G401 (cell line): ENCODE measurements at regions not wholly inside any gene's neighbourhood (a gene's known extent, or its start where the extent isn't known, plus 50 kb on each side); places are given as distances from the start of the nearest gene placed in this dataset.
"Not testable (repeated sequence)": the region's sequence is repeated elsewhere in the genome, so short reads cannot be mapped to it uniquely, and the experiment has no call there.

Source experiments
- DNase-seq: peaks from one replicate; pipeline ENCODE4 v3.0.0-alpha.2; 2015; ENCODE audit warnings: low spot score
- in situ Hi-C: cut with HindIII; loops from 2 replicates; pipeline ENCODE4 v1.10.0; 2016; ENCODE audit warnings: low sequenced_read_pairs, mixed read lengths

DNA sequence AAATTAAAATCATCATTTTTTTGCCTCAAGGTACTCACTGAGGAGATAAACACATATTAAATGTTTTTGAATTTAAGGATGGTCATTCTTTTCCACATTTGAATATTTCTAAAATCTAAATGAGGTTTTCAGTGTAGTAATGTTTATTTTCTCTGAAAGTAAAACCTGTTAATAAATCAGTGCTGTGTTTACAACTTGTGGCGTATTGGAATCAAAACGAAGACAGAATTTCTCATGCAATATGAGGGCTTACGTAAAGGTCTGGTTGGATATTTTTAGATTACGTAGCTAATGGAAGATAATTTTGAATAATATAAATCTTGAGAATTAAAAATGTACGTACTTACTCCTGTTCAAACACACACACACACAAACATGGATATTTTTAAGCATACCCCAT lies 106.8 kb upstream of the LUZP2 start:
- DNase-seq = no peak
- in situ Hi-C loops = no loop called here

DNA sequence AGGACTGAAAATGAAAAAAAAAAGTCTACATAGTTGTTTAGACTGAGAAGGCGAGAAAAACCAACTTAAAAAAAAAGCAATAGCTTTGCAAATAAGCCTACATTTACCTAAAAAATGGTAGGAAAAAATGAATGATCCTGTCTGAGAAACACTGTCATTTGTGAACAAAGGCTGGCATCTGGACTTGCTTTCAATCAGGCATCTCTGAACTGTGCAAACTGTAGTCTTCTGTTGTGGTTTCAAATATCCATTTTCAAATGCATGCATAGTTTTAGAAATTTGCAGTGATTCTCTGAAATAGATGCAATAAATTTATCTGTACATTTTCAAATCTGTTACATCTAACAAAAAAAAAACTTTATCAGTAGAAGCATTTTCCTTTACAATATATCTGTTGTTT lies 106.1 kb upstream of the LUZP2 start:
- in situ Hi-C loops = no loop called here

GRCh38 chr11:24391167-24391566 lies 105.7 kb upstream of the LUZP2 start:
- DNase-seq = no peak
- in situ Hi-C loops = no loop called here

More for the DNA sequence above, 106.1 kb upstream of the LUZP2 start:
- DNase-seq = no peak

GRCh38 chr11:24400059-24400665 lies 96.7 kb upstream of the LUZP2 start:
- no peak for DNase-seq
- in situ Hi-C loops = no loop called here

GRCh38 chr11:24406389-24406788 lies 90.5 kb upstream of the LUZP2 start:
- DNase-seq = no peak
- in situ Hi-C loops = no loop called here

DNA sequence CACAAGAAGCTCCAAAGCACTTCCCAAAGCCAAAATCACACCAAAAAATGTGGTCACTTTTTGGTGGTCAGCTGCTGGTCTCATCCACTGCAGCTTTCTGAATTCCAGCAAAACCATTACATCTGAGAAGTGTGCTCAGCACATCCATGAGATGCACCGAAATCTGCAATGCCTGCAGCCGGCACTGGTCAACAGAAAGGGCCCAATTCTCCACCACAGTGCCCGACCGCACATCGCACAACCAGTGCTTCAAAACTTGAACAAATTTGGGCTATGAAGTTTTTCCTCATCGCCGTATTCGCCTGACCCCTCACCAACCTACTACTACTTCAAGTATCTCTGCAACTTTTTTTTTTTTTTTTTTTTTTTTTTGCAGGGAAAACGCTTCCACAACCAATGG lies 89.9 kb upstream of the LUZP2 start:
- in situ Hi-C loops = no loop called here
- no peak for DNase-seq

- no peak for DNase-seq
- in situ Hi-C loops = no loop called here
These were observed 89.1 kb upstream of the LUZP2 start for GRCh38 chr11:24407733-24408132.

GRCh38 chr11:24408202-24408601 lies 88.7 kb upstream of the LUZP2 start:
- in situ Hi-C loops = no loop called here
- DNase-seq = no peak

- in situ Hi-C loops = no loop called here
- no peak for DNase-seq
These were observed 85.1 kb upstream of the LUZP2 start for GRCh38 chr11:24411791-24412190.

DNA sequence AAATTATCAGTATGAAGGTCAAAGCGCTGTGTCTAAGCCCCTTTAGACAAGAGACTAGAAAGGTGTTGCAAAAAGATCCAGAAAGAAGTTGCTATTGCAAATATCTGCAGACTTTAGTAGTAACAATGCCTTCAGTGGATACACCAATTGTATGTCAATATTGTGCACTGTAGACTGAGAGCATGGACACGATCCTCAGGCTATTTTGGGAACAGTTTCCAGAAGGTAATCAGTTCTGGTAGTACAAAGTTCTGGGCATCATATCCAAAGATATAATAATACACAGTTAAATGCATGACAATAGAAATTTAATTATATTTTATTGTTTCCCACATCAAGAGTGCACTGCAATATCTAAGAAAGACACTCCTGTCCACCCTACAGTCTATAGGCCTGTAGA lies 84.1 kb upstream of the LUZP2 start:
- in situ Hi-C loops = no loop called here
- DNase-seq = no peak

DNA sequence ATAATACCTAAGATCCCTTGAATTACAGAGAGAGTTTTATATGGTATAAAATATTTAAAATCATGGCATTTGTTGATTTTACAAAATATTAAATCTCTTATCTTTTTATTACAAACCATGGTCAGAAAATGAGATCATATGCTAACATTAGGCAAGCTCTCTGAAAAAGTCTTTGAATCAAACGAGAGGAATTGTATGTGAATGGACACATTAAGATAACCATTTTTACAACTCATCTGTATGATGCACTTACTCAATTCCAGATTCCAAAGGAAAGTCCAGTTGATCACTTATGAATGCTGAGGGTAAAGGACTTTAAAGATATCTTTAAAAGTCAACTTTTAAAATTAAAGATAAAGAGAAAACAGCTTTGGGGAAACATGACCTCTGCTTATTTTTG lies 83.5 kb upstream of the LUZP2 start:
- in situ Hi-C loops = no loop called here
- no peak for DNase-seq

GRCh38 chr11:24415955-24416636 lies 80.8 kb upstream of the LUZP2 start:
- in situ Hi-C loops, DNase-seq: not testable (repeated sequence)

- in situ Hi-C loops = no loop called here
- no peak for DNase-seq
These were observed 75.1 kb upstream of the LUZP2 start for GRCh38 chr11:24421766-24422165.

DNA sequence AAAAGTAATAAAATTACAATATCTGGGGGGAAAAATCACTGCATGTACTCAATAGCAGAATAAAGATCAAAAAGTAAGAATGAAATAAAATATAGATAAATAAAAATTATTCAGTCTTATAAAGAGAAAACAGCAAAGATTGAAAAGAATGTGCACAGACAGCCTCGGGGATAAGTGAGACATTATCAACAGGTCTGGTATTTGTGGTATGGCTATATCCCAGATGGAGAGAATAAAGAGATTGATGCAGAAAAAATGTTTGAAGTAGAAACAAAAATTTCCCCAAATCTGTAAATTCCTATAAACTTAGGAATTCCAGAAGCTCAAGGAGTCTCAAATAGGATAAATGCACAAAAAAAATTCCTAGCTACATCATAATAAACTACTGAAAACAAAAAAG lies 74.5 kb upstream of the LUZP2 start:
- no peak for DNase-seq
- in situ Hi-C loops = no loop called here

DNA sequence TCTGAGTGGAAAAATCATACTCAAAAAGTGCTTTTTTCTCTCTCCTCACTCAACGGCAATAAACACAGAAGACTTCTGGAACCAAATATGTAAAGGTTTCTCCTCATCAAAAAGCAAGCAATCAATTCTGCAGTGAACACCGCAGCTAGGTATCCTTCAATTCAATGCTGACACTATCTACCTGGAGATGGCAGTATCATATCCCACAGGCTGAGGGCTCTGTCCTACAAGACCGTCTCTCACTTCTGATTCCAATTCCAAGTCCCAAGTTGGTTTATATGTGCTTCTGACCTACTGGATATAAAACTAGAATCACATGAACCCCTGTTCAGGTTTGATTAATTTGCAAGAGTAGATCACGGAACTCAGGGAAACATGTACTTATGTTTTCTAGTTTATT lies 59.7 kb upstream of the LUZP2 start:
- DNase-seq = no peak
- in situ Hi-C loops = no loop called here
